Fibroblast of lung (primary cell): ENCODE measurements at regions not wholly inside any gene's neighbourhood (a gene's known extent, or its start where the extent isn't known, plus 50 kb on each side); places are given as distances from the start of the nearest gene placed in this dataset.

Source experiments
- DNase-seq, 2 donors: peaks; one replicate each; pipeline versions ENCODE4 v3.0.0 to v3.0.0-alpha.2; 2010; ENCODE audit warnings: low read depth in 2 of 2
- H2AFZ ChIP-seq: 2 replicates; pipeline ENCODE4 v1.5.1; 2012; ENCODE audit warnings: low read length, control low read depth, inconsistent platforms
- H3K27ac ChIP-seq: 2 replicates; pipeline ENCODE4 v1.5.1; 2011; ENCODE audit warnings: low read length, control low read depth; ENCODE audit not compliant: insufficient read depth
- H3K27me3 ChIP-seq: 2 replicates; pipeline ENCODE4 v1.5.1; 2011; ENCODE audit warnings: mild to moderate bottlenecking, low read length; ENCODE audit not compliant: control insufficient read depth, insufficient read depth
- H3K36me3 ChIP-seq: 2 replicates; pipeline ENCODE4 v1.5.1; 2011; ENCODE audit warnings: low read length; ENCODE audit not compliant: control insufficient read depth, insufficient read depth
- H3K4me1 ChIP-seq: 2 replicates; pipeline ENCODE4 v1.5.1; 2011; ENCODE audit warnings: low read length; ENCODE audit not compliant: control insufficient read depth, insufficient read depth; ENCODE audit errors: extremely low read depth
- H3K4me2 ChIP-seq: 2 replicates; pipeline ENCODE4 v1.5.1; 2011; ENCODE audit warnings: low read length, control low read depth; ENCODE audit not compliant: insufficient read depth; ENCODE audit errors: extremely low read depth
- H3K4me3 ChIP-seq, 4 experiments: fragments of 200-600 bp in 1 of 4; sonication (generic) in 1 of 4; replicated peaks in 1 of 4; 2 replicates each; pipeline ENCODE4 v1.5.1; 2011 to 2016; ENCODE audit warnings: low read length in 4 of 4, low read depth in 3 of 4, mild to moderate bottlenecking in 3 of 4, control low read depth in 2 of 4, inconsistent platforms in 1 of 4, mixed read lengths in 1 of 4; ENCODE audit not compliant: insufficient read depth in 1 of 4; ENCODE audit errors: control extremely low read depth in 1 of 4
- H3K79me2 ChIP-seq: 2 replicates; pipeline ENCODE4 v1.5.1; 2012; ENCODE audit warnings: mild to moderate bottlenecking, low read length, inconsistent platforms; ENCODE audit not compliant: control insufficient read depth, insufficient read depth
- H3K9ac ChIP-seq: 2 replicates; pipeline ENCODE4 v1.5.1; 2011; ENCODE audit warnings: mild to moderate bottlenecking, low read length, control low read depth; ENCODE audit not compliant: insufficient read depth
- H3K9me3 ChIP-seq: 2 replicates; pipeline ENCODE4 v1.5.1; 2012; ENCODE audit warnings: low read depth, low read length; ENCODE audit not compliant: control insufficient read depth, insufficient read depth
- H4K20me1 ChIP-seq: 2 replicates; pipeline ENCODE4 v1.5.1; 2011; ENCODE audit warnings: low read length; ENCODE audit not compliant: control insufficient read depth, insufficient read depth; ENCODE audit errors: extremely low read depth
- CTCF ChIP-seq, 2 donors: IDR thresholded peaks in 1 of 2; conservative IDR thresholded peaks in 1 of 2; 1 replicate in 1 of 2; 2 replicates in 1 of 2; pipeline ENCODE4 v1.5.1; 2011 to 2012; ENCODE audit warnings: low read length in 2 of 2, control low read depth in 1 of 2, inconsistent platforms in 1 of 2, low read depth in 1 of 2, mild to moderate bottlenecking in 1 of 2
- EZH2 ChIP-seq: IDR thresholded peaks from 2 replicates; pipeline ENCODE4 v1.5.1; 2012; ENCODE audit warnings: low read length, control low read depth, mild to moderate bottlenecking; ENCODE audit errors: missing control alignments

- Histone ChIP-seq H4K20me1 (no peaks in the 10 kb centered on the region), H3K9me3 (no peaks in the 10 kb centered on the region), H3K27me3 (no peaks in the 10 kb centered on the region), H3K36me3 (no peaks in the 10 kb centered on the region), H3K27ac (no peak overlapping the region), H3K4me2 (no peak overlapping the region), H3K4me3 (no peak overlapping the region), H3K4me1 (no peaks in the 10 kb centered on the region), H3K9ac (no peak overlapping the region), H3K79me2 (no peaks in the 10 kb centered on the region), H2AFZ (no peak overlapping the region)
- TF ChIP-seq CTCF (conservative IDR thresholded peaks at IDR 0.05 in 1 of 2, IDR thresholded peaks at IDR 0.05 in 1 of 2; ENCODE audit: low read depth in 1 of 2, low read length in 2 of 2) (no peak), EZH2 (no peak)
- no peak for DNase-seq
Measured at GRCh38 chr1:72724951-72725861, 442.9 kb upstream of the NEGR1 start.

- no peaks in the 10 kb centered on the region for H3K4me1 ChIP-seq
- TF ChIP-seq EZH2 (no peak), CTCF (conservative IDR thresholded peaks at IDR 0.05 in 1 of 2, IDR thresholded peaks at IDR 0.05 in 1 of 2; ENCODE audit: low read depth in 1 of 2, low read length in 2 of 2) (no peak)
- no peak overlapping the region for H3K4me2 ChIP-seq
- H4K20me1 ChIP-seq: no peaks in the 10 kb centered on the region
- H3K9ac ChIP-seq: no peak overlapping the region
- H3K36me3 ChIP-seq: no peaks in the 10 kb centered on the region
- no peaks in the 10 kb centered on the region for H3K27me3 ChIP-seq
- DNase-seq: no peak
- no peak overlapping the region for H2AFZ ChIP-seq
- H3K4me3 ChIP-seq: no peak overlapping the region
- H3K9me3 ChIP-seq: no peaks in the 10 kb centered on the region
- no peak overlapping the region for H3K27ac ChIP-seq
- no peaks in the 10 kb centered on the region for H3K79me2 ChIP-seq
Measured at GRCh38 chr1:72705921-72706320, 423.6 kb upstream of the NEGR1 start.

GRCh38 chr1:72704841-72705477, 422.6 kb upstream of the NEGR1 start:
- no peaks in the 10 kb centered on the region for H3K4me1 ChIP-seq
- H3K27me3 ChIP-seq: no peaks in the 10 kb centered on the region
- H3K36me3 ChIP-seq: no peaks in the 10 kb centered on the region
- H3K9ac ChIP-seq: no peak overlapping the region
- TF ChIP-seq EZH2 (no peak), CTCF (conservative IDR thresholded peaks at IDR 0.05 in 1 of 2, IDR thresholded peaks at IDR 0.05 in 1 of 2; ENCODE audit: low read depth in 1 of 2, low read length in 2 of 2) (no peak)
- DNase-seq: no peak
- no peak overlapping the region for H2AFZ ChIP-seq
- H3K79me2 ChIP-seq: no peaks in the 10 kb centered on the region
- H4K20me1 ChIP-seq: no peaks in the 10 kb centered on the region
- no peaks in the 10 kb centered on the region for H3K9me3 ChIP-seq
- no peak overlapping the region for H3K4me2 ChIP-seq
- H3K27ac ChIP-seq: no peak overlapping the region
- no peak overlapping the region for H3K4me3 ChIP-seq
